KMS-11 (cell line): ENCODE measurements at regions not wholly inside any gene's neighbourhood (a gene's known extent, or its start where the extent isn't known, plus 50 kb on each side); places are given as distances from the start of the nearest gene placed in this dataset.

Source experiments
- H2AFZ ChIP-seq: fragments of 200-600 bp; sonication (generic); 2 replicates; pipeline ENCODE4 v1.6.1; 2016; ENCODE audit warnings: antibody characterized with exemption, mixed run types, low read depth
- H3K27ac ChIP-seq: fragments of 200-600 bp; sonication (generic); 2 replicates; pipeline ENCODE4 v1.6.1; 2016; ENCODE audit warnings: mild to moderate bottlenecking, mixed run types
- H3K27me3 ChIP-seq: fragments of 200-600 bp; sonication (generic); 2 replicates; pipeline ENCODE4 v1.6.1; 2017; ENCODE audit warnings: mild to moderate bottlenecking, low read depth, mixed run types, moderate library complexity; ENCODE audit not compliant: insufficient read depth
- H3K36me3 ChIP-seq: fragments of 200-600 bp; sonication (generic); 2 replicates; pipeline ENCODE4 v1.6.1; 2017; ENCODE audit warnings: mild to moderate bottlenecking, mixed run types; ENCODE audit not compliant: insufficient read depth
- H3K4me1 ChIP-seq: fragments of 200-600 bp; sonication (generic); 2 replicates; pipeline ENCODE4 v1.6.1; 2016; ENCODE audit warnings: mild to moderate bottlenecking, low read depth, mixed run types; ENCODE audit not compliant: poor library complexity, severe bottlenecking
- H3K4me2 ChIP-seq: fragments of 200-600 bp; sonication (generic); 2 replicates; pipeline ENCODE4 v1.7.0; 2016; ENCODE audit warnings: mild to moderate bottlenecking, mixed run types
- H3K4me3 ChIP-seq: fragments of 200-600 bp; sonication (generic); IDR thresholded peaks from 2 replicates; pipeline ENCODE4 v1.6.1; 2017; ENCODE audit warnings: low read depth, low read length, mixed read lengths; ENCODE audit not compliant: insufficient read depth
- H3K79me2 ChIP-seq: fragments of 200-600 bp; sonication (generic); 2 replicates; pipeline ENCODE4 v1.6.1; 2016; ENCODE audit warnings: low read depth, mixed run types; ENCODE audit not compliant: insufficient read depth
- H3K9ac ChIP-seq: fragments of 200-600 bp; sonication (generic); 2 replicates; pipeline ENCODE4 v1.6.1; 2016; ENCODE audit warnings: mild to moderate bottlenecking, mixed run types
- H4K20me1 ChIP-seq: fragments of 200-600 bp; sonication (generic); 2 replicates; pipeline ENCODE4 v1.6.1; 2016; ENCODE audit warnings: mild to moderate bottlenecking, mixed run types; ENCODE audit not compliant: insufficient read depth
- TF ChIP-seq, protein P1 (sequence below): fragments of 200-600 bp; sonication (generic); conservative IDR thresholded peaks from 2 replicates; pipeline ENCODE4 v1.6.1; 2017; ENCODE audit warnings: low read depth, mild to moderate bottlenecking, antibody characterized with exemption, low read length, moderate library complexity, mixed read lengths

DNA sequence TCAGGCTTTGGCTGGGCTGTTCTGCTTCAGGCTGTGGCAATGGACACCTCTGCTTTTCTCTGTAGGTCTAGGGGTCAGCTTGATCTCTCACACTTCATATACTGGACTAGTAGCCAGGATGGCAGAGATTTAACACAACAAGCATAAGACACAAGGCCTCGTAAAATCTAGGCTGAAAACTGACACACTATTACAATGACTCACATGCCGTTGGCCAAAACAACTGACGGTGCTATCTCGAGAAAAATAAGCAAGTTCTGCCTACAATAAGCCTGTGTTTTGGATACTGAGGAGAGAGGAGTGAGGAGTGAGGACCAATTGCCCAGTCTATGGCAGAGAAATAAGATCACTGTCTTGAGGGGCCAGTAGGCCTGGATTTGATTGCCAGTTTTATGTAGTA lies 840.7 kb upstream of the ADAMTS5 start:
- no peaks in the 10 kb centered on the region for H3K27me3 ChIP-seq
- no peaks in the 10 kb centered on the region for H3K79me2 ChIP-seq
- no peak overlapping the region for H3K4me3 ChIP-seq
- H3K4me1 ChIP-seq = no peaks in the 10 kb centered on the region
- TF ChIP-seq, protein P1, sequence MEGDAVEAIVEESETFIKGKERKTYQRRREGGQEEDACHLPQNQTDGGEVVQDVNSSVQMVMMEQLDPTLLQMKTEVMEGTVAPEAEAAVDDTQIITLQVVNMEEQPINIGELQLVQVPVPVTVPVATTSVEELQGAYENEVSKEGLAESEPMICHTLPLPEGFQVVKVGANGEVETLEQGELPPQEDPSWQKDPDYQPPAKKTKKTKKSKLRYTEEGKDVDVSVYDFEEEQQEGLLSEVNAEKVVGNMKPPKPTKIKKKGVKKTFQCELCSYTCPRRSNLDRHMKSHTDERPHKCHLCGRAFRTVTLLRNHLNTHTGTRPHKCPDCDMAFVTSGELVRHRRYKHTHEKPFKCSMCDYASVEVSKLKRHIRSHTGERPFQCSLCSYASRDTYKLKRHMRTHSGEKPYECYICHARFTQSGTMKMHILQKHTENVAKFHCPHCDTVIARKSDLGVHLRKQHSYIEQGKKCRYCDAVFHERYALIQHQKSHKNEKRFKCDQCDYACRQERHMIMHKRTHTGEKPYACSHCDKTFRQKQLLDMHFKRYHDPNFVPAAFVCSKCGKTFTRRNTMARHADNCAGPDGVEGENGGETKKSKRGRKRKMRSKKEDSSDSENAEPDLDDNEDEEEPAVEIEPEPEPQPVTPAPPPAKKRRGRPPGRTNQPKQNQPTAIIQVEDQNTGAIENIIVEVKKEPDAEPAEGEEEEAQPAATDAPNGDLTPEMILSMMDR = no peak
- no peak overlapping the region for H2AFZ ChIP-seq
- H4K20me1 ChIP-seq = no peaks in the 10 kb centered on the region
- H3K4me2 ChIP-seq = no peak overlapping the region
- H3K36me3 ChIP-seq = no peaks in the 10 kb centered on the region
- H3K9ac ChIP-seq = no peak overlapping the region
- no peak overlapping the region for H3K27ac ChIP-seq

DNA sequence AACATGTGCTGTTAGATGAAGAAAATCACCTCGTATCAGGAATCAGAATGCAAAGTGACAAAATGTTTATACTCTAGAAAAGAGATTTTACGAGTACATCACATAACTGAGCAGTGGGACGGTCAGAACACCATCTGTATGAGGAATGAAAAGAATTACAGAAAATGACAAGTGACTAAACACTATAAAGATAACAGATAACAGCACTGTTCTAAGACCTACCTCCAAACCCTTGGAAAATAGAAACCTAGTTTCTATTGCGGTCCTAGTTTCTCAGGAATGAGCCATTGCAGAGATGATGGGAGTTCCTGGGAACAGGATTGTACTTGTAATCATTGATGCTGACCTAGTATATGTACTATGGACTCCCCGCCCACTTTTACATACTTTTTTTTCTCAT lies 839.4 kb upstream of the ADAMTS5 start:
- H3K36me3 ChIP-seq = no peaks in the 10 kb centered on the region
- no peak overlapping the region for H3K4me2 ChIP-seq
- TF ChIP-seq, protein P1 = no peak
- no peak overlapping the region for H3K4me3 ChIP-seq
- no peaks in the 10 kb centered on the region for H3K79me2 ChIP-seq
- H3K4me1 ChIP-seq = no peaks in the 10 kb centered on the region
- H4K20me1 ChIP-seq = no peaks in the 10 kb centered on the region
- H3K27me3 ChIP-seq = no peaks in the 10 kb centered on the region
- H3K27ac ChIP-seq = no peak overlapping the region
- H3K9ac ChIP-seq = no peak overlapping the region
- H2AFZ ChIP-seq = no peak overlapping the region

DNA sequence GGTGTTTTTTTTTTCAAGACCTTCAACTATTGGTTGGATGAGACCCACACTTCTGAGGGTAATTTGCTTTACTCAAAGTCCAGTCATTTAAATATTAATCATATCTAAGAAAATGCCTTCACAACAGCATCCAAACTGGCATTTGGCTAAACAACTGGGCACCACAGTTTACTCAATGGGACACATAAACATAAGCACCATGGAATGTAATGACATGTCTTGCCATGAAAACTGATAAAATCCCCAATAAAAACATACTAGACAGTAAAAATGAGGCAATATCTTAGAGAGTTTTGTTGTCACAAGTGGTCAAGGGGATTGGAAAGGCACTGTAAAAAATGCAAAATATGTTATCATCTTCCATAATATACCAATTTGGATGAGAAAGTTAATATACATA lies 838.8 kb upstream of the ADAMTS5 start:
- Histone ChIP-seq H3K36me3 (no peaks in the 10 kb centered on the region), H3K79me2 (no peaks in the 10 kb centered on the region), H4K20me1 (no peaks in the 10 kb centered on the region), H3K27ac (no peak overlapping the region), H3K27me3 (no peaks in the 10 kb centered on the region), H3K4me3 (no peak overlapping the region), H3K9ac (no peak overlapping the region), H3K4me2 (no peak overlapping the region), H3K4me1 (no peaks in the 10 kb centered on the region), H2AFZ (no peak overlapping the region)
- TF ChIP-seq, protein P1 = no peak

DNA sequence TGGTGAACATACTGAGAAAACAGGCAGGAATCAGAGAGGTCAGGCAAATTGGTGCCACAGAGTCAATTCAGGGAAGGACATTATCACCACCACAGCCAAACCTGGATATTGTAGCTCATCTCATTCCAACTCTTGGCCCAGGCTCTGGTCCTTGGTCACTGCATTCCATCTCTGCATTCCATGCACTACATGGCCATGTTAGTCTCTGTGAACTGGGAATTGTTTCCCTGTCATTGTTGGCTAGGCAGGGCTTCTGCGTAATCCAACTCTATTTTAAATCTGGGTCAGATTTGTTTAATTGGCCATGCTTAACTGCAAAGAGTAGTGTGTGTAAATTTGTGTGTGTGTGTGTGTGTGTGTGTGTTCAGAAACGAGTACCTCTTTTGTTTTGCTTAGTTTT lies 837.6 kb upstream of the ADAMTS5 start:
- Histone ChIP-seq H3K9ac (no peak overlapping the region), H3K27ac (no peak overlapping the region), H3K27me3 (no peaks in the 10 kb centered on the region), H3K4me3 (no peak overlapping the region), H3K4me2 (no peak overlapping the region), H2AFZ (no peak overlapping the region), H3K79me2 (no peaks in the 10 kb centered on the region), H4K20me1 (no peaks in the 10 kb centered on the region), H3K36me3 (no peaks in the 10 kb centered on the region), H3K4me1 (no peaks in the 10 kb centered on the region)
- TF ChIP-seq, protein P1 = no peak

DNA sequence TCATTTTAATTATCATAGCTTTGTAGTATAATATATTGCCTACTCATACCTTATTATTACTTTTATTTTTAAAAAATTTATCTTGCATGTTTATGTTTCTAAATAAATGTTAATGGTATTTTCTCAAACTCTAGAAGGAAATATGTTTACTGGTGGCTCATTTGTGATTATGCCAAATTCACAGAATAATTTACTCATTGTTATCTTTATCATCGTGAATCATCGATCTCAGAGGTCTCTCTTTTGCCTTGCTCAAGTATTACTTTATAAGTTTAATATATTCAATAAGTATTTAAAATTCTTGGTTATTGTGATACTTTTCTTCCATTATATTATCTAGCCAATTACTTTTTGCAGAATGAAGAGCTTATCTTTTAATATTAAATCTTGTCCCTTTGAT lies 836.7 kb upstream of the ADAMTS5 start:
- Histone ChIP-seq H2AFZ (no peak overlapping the region), H3K79me2 (no peaks in the 10 kb centered on the region), H3K9ac (no peak overlapping the region), H3K27me3 (no peaks in the 10 kb centered on the region), H3K36me3 (no peaks in the 10 kb centered on the region), H3K4me2 (no peak overlapping the region), H3K4me3 (no peak overlapping the region), H3K27ac (no peak overlapping the region), H3K4me1 (no peaks in the 10 kb centered on the region), H4K20me1 (no peaks in the 10 kb centered on the region)
- TF ChIP-seq, protein P1 = no peak
